Activated CD8-positive, alpha-beta T cell treated with anti-CD3 and anti-CD28 coated beads for 36 hours (primary cell): ENCODE measurements at regions not wholly inside any gene's neighbourhood (a gene's known extent, or its start where the extent isn't known, plus 50 kb on each side); places are given as distances from the start of the nearest gene placed in this dataset.
"Not testable (repeated sequence)": the region's sequence is repeated elsewhere in the genome, so short reads cannot be mapped to it uniquely, and the experiment has no call there.

Experiments used
- ATAC-seq: fragments of 200-7000 bp; cut with Tn5 transposase; one replicate; pipeline ENCODE4 v1.10.0; 2021; ENCODE audit warnings: mild to moderate bottlenecking, moderate library complexity
- CTCF ChIA-PET: fragments of 350-600 bp; sonication (Branson Sonifier 250); formaldehyde crosslinking; loops from one replicate; lab custom pipeline; 2021; ENCODE audit warnings: antibody characterized with exemption; lab: Charles Lee
- POLR2A ChIA-PET: fragments of 350-600 bp; sonication (Branson Sonifier 250); formaldehyde crosslinking; loops from one replicate; lab custom pipeline; 2021; ENCODE audit warnings: antibody characterized with exemption; lab: Charles Lee
- DNase-seq: peaks from one replicate; pipeline ENCODE4 v3.0.0-alpha.2; 2020
- H3K27ac Mint-ChIP-seq: one replicate; pipeline ENCODE4 v1.8.0; 2021; ENCODE audit warnings: mild to moderate bottlenecking, mixed read lengths
- H3K27me3 Mint-ChIP-seq: one replicate; pipeline ENCODE4 v1.8.0; 2021; ENCODE audit warnings: mixed read lengths
- H3K36me3 Mint-ChIP-seq: one replicate; pipeline ENCODE4 v1.8.0; 2021; ENCODE audit warnings: low read depth, mixed read lengths
- H3K4me1 Mint-ChIP-seq: one replicate; pipeline ENCODE4 v1.8.0; 2021; ENCODE audit warnings: low read depth, mixed read lengths
- H3K4me3 Mint-ChIP-seq: one replicate; pipeline ENCODE4 v1.8.0; 2021; ENCODE audit warnings: mild to moderate bottlenecking, moderate library complexity, mixed read lengths
- H3K9me3 Mint-ChIP-seq: one replicate; pipeline ENCODE4 v1.8.0; 2021; ENCODE audit warnings: mixed read lengths
- CTCF ChIP-seq: fragments of 200-600 bp; IDR thresholded peaks from one replicate; pipeline ENCODE4 v1.8.0; 2022; ENCODE audit warnings: antibody characterized with exemption, mild to moderate bottlenecking
- intact Hi-C: fragments of 100-400 bp; cut with micrococcal nuclease; formaldehyde crosslinking; loops from one replicate; pipeline ENCODE4 v1.10.0; 2022

GRCh38 chr2:91422102-91422501 is 2730.6 kb downstream of the RPIA start:
- POLR2A ChIA-PET, DNase-seq: not testable (repeated sequence)

GRCh38 chr2:91427148-91427547 is 2735.7 kb downstream of the RPIA start:
- H3K27ac Mint-ChIP-seq, POLR2A ChIA-PET, H3K36me3 Mint-ChIP-seq, CTCF ChIA-PET, H3K4me3 Mint-ChIP-seq, H3K4me1 Mint-ChIP-seq, H3K27me3 Mint-ChIP-seq, DNase-seq, intact Hi-C loops, ATAC-seq, H3K9me3 Mint-ChIP-seq: not testable (repeated sequence)

More at GRCh38 chr2:91422102-91422501, 2730.6 kb downstream of the RPIA start:
- H3K27ac Mint-ChIP-seq, H3K4me3 Mint-ChIP-seq, CTCF ChIA-PET, ATAC-seq, H3K27me3 Mint-ChIP-seq, intact Hi-C loops, H3K4me1 Mint-ChIP-seq: not testable (repeated sequence)
- Mint-ChIP-seq H3K9me3 (peaks cover 24% of the 10 kb centered on the region), H3K36me3 (peaks cover 16% of the 10 kb centered on the region)

GRCh38 chr2:91441932-91442245 is 2750.4 kb downstream of the RPIA start:
- ATAC-seq, H3K36me3 Mint-ChIP-seq, H3K4me1 Mint-ChIP-seq, H3K4me3 Mint-ChIP-seq, intact Hi-C loops, H3K9me3 Mint-ChIP-seq, H3K27ac Mint-ChIP-seq, CTCF ChIA-PET, DNase-seq, POLR2A ChIA-PET: not testable (repeated sequence)
- peaks cover 26% of the 10 kb centered on the region for H3K27me3 Mint-ChIP-seq

GRCh38 chr2:91442246-91442905 is 2750.9 kb downstream of the RPIA start:
- Mint-ChIP-seq H3K4me1 (peaks cover 3% of the 10 kb centered on the region), H3K36me3 (peaks cover 6% of the 10 kb centered on the region), H3K27me3 (peaks cover 24% of the 10 kb centered on the region), H3K27ac (no peak overlapping the region), H3K4me3 (no peak overlapping the region), H3K9me3 (peaks cover 6% of the 10 kb centered on the region)
- ChIA-PET CTCF (no interaction called here), POLR2A (no interaction called here)
- peak; percentile 7 for DNase-seq
- no peak for TF ChIP-seq CTCF
- no peak for ATAC-seq
- intact Hi-C loops = no loop called here

- intact Hi-C loops, H3K4me1 Mint-ChIP-seq, CTCF ChIA-PET, H3K27ac Mint-ChIP-seq, H3K9me3 Mint-ChIP-seq, H3K36me3 Mint-ChIP-seq, H3K4me3 Mint-ChIP-seq, POLR2A ChIA-PET, DNase-seq, ATAC-seq: not testable (repeated sequence)
- H3K27me3 Mint-ChIP-seq = peaks cover 24% of the 10 kb centered on the region
These were observed 2751.6 kb downstream of the RPIA start for GRCh38 chr2:91442906-91443729.

- H3K4me3 Mint-ChIP-seq, H3K9me3 Mint-ChIP-seq, H3K4me1 Mint-ChIP-seq, DNase-seq, H3K27ac Mint-ChIP-seq, CTCF ChIA-PET, POLR2A ChIA-PET, ATAC-seq, H3K36me3 Mint-ChIP-seq, intact Hi-C loops: not testable (repeated sequence)
- H3K27me3 Mint-ChIP-seq = peaks cover 24% of the 10 kb centered on the region
These were observed 2752.2 kb downstream of the RPIA start for GRCh38 chr2:91443730-91444115.

- H3K4me1 Mint-ChIP-seq, CTCF ChIA-PET, POLR2A ChIA-PET, H3K4me3 Mint-ChIP-seq, H3K9me3 Mint-ChIP-seq, ATAC-seq, intact Hi-C loops, H3K27ac Mint-ChIP-seq, DNase-seq, H3K36me3 Mint-ChIP-seq: not testable (repeated sequence)
- H3K27me3 Mint-ChIP-seq = peaks cover 20% of the 10 kb centered on the region
These were observed 2754.2 kb downstream of the RPIA start for GRCh38 chr2:91445705-91446104.

GRCh38 chr2:91446489-91446888 is 2755.0 kb downstream of the RPIA start:
- DNase-seq, POLR2A ChIA-PET, ATAC-seq, H3K36me3 Mint-ChIP-seq, CTCF ChIA-PET, H3K27ac Mint-ChIP-seq, H3K9me3 Mint-ChIP-seq, H3K4me1 Mint-ChIP-seq, H3K4me3 Mint-ChIP-seq, intact Hi-C loops: not testable (repeated sequence)
- peaks cover 20% of the 10 kb centered on the region for H3K27me3 Mint-ChIP-seq

- peaks cover 19% of the 10 kb centered on the region for H3K27me3 Mint-ChIP-seq
- intact Hi-C loops, CTCF ChIA-PET, ATAC-seq, H3K27ac Mint-ChIP-seq, DNase-seq, H3K9me3 Mint-ChIP-seq, POLR2A ChIA-PET, H3K4me1 Mint-ChIP-seq, H3K4me3 Mint-ChIP-seq, H3K36me3 Mint-ChIP-seq: not testable (repeated sequence)
These were observed 2755.4 kb downstream of the RPIA start for GRCh38 chr2:91446915-91447314.

- H3K4me3 Mint-ChIP-seq, DNase-seq, H3K27ac Mint-ChIP-seq, ATAC-seq, H3K9me3 Mint-ChIP-seq, intact Hi-C loops, POLR2A ChIA-PET, H3K4me1 Mint-ChIP-seq, CTCF ChIA-PET, H3K36me3 Mint-ChIP-seq: not testable (repeated sequence)
- peaks cover 17% of the 10 kb centered on the region for H3K27me3 Mint-ChIP-seq
These were observed 2756.0 kb downstream of the RPIA start for GRCh38 chr2:91447508-91447907.

- H3K36me3 Mint-ChIP-seq, H3K27ac Mint-ChIP-seq, ATAC-seq, H3K9me3 Mint-ChIP-seq, H3K4me1 Mint-ChIP-seq, POLR2A ChIA-PET, DNase-seq, intact Hi-C loops, H3K4me3 Mint-ChIP-seq, CTCF ChIA-PET: not testable (repeated sequence)
- H3K27me3 Mint-ChIP-seq = peaks cover 11% of the 10 kb centered on the region
These were observed 2770.8 kb downstream of the RPIA start for GRCh38 chr2:91462292-91462691.
